ENCODE measurements at regions not wholly inside any gene's neighbourhood (a gene's known extent, or its start where the extent isn't known, plus 50 kb on each side); places are given as distances from the start of the nearest gene placed in this dataset.

DNA sequence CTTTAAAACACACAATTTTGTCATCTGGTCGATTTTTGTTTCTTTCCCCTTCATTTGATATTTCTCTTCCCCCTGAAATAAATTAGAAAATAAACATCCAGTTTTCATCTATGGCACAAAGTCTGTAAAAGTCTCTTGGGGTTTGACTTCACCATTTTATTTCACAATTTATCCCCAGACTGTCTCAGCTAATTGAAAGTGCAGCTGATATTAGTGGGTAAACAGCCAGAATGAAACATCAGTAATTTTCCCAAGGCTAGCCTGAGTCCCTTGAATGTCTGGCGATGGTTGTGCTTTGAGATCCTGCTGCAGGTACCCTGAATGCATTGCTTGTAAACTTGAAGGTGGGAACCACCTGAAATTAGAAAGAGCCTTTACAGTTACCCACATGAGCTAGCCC lies 60.6 kb upstream of the NEBL start:
- TF ChIP-seq, protein P1, sequence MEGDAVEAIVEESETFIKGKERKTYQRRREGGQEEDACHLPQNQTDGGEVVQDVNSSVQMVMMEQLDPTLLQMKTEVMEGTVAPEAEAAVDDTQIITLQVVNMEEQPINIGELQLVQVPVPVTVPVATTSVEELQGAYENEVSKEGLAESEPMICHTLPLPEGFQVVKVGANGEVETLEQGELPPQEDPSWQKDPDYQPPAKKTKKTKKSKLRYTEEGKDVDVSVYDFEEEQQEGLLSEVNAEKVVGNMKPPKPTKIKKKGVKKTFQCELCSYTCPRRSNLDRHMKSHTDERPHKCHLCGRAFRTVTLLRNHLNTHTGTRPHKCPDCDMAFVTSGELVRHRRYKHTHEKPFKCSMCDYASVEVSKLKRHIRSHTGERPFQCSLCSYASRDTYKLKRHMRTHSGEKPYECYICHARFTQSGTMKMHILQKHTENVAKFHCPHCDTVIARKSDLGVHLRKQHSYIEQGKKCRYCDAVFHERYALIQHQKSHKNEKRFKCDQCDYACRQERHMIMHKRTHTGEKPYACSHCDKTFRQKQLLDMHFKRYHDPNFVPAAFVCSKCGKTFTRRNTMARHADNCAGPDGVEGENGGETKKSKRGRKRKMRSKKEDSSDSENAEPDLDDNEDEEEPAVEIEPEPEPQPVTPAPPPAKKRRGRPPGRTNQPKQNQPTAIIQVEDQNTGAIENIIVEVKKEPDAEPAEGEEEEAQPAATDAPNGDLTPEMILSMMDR (IDR thresholded peaks at IDR 0.05; ENCODE audit: control extremely low read depth, extremely low read depth, low read depth, missing control alignments), result no peak
- CTCF ChIA-PET, result interaction anchor here (1.2 to 1.5 kb wide), 2 partner anchors 11 kb away, joined by 3 to 4 read pairs; no protein-coding TSS in a partner anchor
- POLR2A ChIA-PET, result no interaction called here
- DNase-seq (ENCODE audit: extremely low spot score), result no peak

GRCh38 chr10:20956843-20957242 lies 59.7 kb upstream of the NEBL start:
- POLR2A ChIA-PET, result no interaction called here
- TF ChIP-seq, protein P1 (IDR thresholded peaks at IDR 0.05; ENCODE audit: control extremely low read depth, extremely low read depth, low read depth, missing control alignments), result no peak
- CTCF ChIA-PET, result interaction anchor here (1.5 kb wide), 2 partner anchors 11 to 12 kb away, joined by 4 read pairs; no protein-coding TSS in a partner anchor
- no peak for DNase-seq (ENCODE audit: extremely low spot score)

DNA sequence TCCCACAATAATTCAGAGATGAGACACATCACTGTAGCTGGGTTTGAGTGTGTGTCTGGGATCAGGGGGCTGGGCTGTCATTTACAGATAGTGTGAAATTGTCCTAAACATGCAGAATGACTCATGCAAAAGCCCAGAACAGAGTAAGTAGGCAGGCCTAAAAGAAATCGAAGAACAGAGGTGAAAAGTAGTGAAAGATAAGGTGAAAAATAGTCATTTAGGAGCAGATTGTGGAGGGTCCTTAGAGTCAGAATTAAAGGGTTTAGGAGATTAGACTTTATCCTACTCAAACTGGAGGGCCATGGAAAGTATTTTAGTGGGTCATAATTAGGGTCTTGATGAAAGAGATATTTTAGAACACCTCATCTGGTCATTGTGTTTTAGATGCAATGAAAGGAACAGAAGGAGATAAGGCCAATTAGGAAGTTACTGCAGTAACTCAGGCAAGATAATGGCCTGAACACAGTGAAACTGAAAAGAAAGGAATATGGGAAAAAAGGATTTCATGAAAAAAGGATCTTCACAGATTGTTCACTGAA lies 58.3 kb upstream of the NEBL start:
- TF ChIP-seq, protein P1 (IDR thresholded peaks at IDR 0.05; ENCODE audit: control extremely low read depth, extremely low read depth, low read depth, missing control alignments), result no peak
- ChIA-PET CTCF (no interaction called here), POLR2A (no interaction called here)
- no peak for DNase-seq (ENCODE audit: extremely low spot score)

- ChIA-PET CTCF (no interaction called here), POLR2A (no interaction called here)
- TF ChIP-seq, protein P1 (IDR thresholded peaks at IDR 0.05; ENCODE audit: control extremely low read depth, extremely low read depth, low read depth, missing control alignments), result no peak
- DNase-seq (ENCODE audit: extremely low spot score), result no peak
These were observed 57.4 kb upstream of the NEBL start for GRCh38 chr10:20954519-20954918.

- CTCF ChIA-PET, result no interaction called here
- TF ChIP-seq, protein P1 (IDR thresholded peaks at IDR 0.05; ENCODE audit: control extremely low read depth, extremely low read depth, low read depth, missing control alignments), result no peak
- POLR2A ChIA-PET, result no interaction called here
- no peak for DNase-seq (ENCODE audit: extremely low spot score)
These were observed 56.0 kb upstream of the NEBL start for GRCh38 chr10:20953120-20953519.

- ChIA-PET CTCF (no interaction called here), POLR2A (no interaction called here)
- DNase-seq (ENCODE audit: extremely low spot score), result no peak
- TF ChIP-seq, protein P1 (IDR thresholded peaks at IDR 0.05; ENCODE audit: control extremely low read depth, extremely low read depth, low read depth, missing control alignments), result no peak
These were observed 52.9 kb upstream of the NEBL start for GRCh38 chr10:20949967-20950366.

Data from GM10248 (cell line).